GM21526 (cell line): ENCODE measurements at regions not wholly inside any gene's neighbourhood (a gene's known extent, or its start where the extent isn't known, plus 50 kb on each side); places are given as distances from the start of the nearest gene placed in this dataset.

Experiments used
- ATAC-seq: cut with Tn5 transposase; IDR thresholded peaks from one replicate; pipeline ENCODE4 v1.9.1; 2021; ENCODE audit warnings: moderate library complexity; ENCODE audit not compliant: unreplicated experiment, low FRiP score

DNA sequence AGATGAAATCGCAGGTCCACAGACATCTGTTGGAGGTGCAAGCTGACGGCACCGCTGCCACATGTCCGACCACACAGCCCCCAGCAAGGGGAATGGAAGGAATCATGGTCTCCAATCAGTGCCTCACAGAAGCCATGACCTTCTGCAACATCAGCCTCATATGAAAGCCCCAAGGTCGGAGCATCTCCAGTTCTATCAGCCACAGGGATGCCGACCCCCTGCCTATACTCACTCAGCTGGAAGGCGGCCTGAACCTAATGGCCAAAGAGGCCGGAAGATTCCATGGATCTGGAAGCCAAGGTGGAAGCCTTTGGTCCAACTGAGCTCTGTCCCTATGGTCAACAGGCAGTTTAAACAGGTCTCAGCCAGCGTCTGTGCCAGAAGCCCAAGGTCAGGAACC is 278.8 kb downstream of the TNS1 start:
- ATAC-seq, result no peak

DNA sequence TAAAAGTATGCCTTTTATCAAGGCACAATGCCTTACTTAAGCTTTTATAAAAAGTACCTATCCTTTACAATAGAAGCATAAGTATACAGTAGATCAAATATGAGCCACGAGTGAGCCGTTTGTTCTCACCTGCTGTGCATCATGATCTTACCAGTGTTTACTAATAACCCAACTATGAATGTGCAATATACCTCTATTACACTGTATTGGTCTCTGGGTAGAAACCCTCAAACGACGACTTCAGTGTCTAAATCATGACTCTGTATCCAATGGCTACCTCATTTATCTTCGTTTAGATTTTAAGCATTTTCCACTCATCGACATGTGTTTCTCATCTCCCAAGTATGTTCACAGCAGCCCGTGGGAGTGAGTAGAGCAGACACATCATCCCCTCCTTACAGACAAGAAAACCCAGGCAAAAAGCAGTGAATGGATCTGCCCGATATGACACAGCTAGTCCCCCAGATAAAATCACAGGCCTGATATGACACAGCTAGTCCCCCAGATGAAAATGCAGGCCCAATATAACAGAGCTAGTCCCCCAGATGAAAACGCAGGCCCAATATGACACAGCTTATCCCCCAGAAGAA is 279.8 kb downstream of the TNS1 start:
- ATAC-seq, result no peak

DNA sequence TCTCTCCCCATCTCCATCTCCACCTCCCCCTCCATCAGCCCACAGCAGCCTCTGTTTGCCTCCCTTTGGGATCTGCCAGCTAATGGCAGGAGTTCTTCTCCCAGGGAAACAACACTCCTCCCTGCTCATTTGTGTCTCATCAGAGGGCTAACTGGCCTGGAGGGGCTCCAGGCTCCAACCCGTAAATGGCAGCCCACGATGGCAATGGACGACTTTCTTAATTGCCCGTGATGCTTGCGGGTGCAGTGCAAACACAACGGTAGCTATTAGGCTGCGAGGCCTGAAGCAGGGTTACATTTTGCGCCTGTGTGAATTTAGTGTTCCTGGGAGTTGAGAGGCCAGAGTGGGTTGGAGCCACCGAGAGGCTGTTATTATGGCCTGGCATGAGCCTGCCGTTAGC is 285.1 kb downstream of the TNS1 start:
- ATAC-seq, result no peak

DNA sequence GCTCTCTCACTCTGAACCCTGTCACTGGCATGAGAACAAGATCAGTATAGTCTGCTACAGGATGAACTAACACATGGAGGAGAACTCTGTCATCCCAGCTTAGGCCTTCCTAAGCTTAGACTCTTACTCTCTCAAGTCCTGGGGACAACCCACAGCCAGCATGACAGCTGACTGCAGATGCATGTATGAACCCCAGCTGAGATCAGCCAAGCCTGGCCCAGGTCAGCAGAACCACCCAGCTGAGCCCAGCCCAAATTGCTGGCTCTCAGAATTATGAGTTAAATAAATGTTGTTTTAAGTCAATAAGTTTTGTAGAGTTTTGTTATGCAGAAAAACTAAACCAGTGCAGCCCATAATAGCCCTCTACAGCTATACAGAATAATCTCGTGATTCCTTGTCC is 287.3 kb downstream of the TNS1 start:
- ATAC-seq, result no peak

DNA sequence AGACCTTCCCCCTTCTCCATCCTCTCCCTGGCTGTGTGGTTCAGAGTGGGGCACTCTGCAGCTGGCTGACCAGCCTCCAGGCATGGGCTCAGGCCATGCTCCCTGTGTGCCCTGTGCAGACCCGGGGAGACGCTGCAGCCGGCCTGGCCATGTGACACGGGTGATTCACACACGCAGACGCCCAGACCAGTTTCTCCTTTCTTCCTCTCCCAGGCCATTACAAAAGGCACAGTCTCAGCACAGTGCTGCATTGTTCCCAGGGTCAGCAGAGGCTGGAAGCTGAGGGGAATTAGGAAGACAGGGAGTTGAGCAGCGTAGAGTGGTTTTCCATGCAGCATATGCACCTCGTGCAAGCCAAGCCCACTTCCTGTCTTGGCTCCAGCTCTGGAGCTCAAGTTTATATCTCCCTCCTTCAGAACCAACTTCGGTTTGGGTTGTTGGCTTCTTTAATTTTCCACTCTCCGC is 288.5 kb downstream of the TNS1 start:
- no peak for ATAC-seq

DNA sequence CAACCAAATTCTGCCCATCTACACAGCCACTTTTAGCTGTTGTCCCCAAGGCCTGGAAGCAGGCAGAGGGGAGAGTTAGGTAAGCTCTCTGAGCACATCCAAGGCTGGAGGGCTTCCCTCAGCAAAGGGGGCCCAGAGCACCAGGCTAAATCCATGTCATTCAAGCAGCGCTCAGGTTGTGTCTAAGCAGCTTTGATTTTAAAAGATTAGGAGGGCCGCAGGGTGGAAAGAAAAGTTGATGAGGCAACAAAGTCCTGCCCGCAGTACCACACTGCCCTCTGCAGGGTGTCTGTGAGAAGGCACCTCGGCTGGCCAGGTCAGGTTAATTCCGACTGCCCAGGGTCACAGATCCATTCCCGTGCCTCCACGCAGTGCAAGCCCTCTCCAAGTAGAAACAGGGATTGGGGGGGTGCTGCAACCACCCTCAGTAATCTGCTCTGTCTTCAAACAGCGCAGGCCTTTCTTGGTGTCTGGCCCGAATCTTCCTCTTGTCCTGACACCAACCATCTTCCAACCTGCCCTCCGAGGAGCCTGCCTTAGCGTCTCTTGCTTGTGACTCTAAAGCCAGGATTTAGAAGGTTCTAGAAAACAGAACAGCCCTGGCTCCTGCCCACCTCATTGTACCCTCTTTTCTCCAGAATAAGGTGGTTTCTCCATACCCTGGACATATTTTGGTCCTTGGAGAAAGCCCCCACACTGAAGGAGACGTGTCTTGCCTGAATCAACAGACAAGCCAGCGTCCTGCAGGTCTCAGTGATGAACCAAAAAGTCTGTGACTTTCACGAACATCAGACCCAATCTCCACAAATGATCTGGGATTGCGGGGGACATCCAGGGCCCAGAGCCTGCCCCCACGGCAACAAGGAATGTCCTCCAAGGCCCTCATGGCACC is 289.2 kb downstream of the TNS1 start:
- no peak for ATAC-seq

DNA sequence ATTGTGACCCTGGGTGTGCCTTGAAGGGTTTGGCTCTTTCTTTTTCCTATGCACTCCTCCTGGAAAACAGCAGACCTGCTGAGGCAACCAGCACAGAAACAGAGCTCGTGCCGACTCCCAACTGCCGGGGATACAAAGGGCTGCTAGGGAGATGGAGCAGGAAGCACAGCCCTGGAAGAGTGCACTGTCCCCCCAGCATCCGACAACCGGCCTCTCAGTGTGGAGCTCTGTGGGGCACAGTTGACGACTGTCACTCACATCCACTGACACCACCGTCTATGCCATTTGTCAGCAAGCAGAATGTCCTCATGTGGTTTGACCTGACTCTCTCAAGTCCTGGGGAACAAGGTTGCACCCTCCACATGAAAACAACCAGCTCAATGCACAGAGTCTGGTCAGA is 290.4 kb downstream of the TNS1 start:
- no peak for ATAC-seq

DNA sequence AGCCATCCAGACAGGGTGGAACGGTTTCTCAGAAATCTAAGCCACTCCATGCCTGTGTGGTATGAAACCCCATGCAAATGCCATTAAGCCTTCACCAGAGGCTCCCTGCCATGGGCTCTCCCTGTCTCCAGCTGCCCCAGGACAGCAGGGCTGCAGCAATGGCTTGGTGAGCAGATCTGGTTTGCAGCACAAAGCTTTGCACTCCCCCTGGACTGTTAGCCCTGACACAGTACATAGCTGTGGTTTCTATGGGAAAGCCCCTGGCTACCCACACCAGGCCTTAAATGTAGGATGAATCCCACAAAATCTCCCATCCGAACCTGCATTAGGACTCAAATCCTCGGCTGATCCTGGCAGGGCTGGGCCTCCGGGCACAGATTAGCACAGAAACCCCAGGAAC is 291.6 kb downstream of the TNS1 start:
- ATAC-seq, result no peak

DNA sequence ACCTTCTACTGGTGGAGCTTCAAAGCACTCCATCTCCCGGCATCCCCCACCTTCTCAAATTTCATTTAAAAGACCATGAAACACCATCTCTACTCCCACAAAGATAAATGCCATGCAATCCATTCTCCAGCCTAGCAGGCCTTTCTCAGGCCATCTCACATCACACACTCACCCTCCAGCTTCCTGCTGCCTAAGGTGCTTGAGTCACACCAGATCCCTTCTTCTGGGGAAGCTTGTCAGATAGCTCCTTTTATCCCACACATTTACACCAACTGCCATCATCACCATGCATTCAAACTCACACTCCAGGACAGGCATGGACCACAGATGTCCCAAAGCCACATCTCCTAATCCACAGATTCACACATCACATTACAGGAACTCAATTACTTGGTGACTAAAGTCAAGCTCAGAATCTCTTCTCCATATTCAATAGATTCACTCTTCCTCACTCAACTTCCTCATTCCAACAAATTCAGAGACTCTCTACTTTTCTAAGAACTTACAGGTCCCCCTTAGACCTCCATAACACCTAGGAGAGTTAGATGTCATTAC is 292.5 kb downstream of the TNS1 start:
- ATAC-seq, result no peak

DNA sequence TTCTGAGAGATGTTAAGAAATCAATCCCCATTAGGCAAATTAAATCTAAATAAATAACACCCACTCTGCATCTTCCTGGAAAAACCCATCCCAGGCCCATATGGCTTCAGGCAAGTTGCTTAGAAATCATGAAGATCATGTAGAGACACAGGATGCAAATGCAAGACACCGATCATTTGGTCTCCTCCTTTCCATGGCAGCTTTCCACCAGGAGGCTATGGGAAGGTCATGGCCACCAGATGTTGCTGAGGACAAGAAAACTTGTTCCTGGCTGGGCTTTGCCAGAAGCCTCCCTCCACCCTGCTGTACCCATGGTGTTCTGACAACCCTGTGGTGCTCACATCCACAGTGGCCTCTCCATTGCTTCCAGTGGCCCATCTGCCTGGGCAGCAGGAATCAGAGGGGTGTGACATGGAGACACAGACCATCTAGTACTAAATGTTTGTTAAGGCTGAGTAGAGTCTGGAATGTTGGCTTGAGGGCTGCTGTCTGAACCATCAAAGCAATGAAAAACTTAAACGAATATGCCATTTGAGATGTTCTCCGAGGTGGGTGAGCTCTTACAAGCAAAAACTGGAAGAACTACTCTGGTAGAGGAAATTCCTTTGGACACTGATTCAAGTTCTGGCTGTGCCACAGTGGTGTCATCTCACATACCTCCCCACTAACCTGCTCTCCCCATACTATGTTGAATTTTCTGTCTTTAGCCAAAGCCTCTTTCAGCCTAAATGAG is 293.2 kb downstream of the TNS1 start:
- ATAC-seq, result no peak

DNA sequence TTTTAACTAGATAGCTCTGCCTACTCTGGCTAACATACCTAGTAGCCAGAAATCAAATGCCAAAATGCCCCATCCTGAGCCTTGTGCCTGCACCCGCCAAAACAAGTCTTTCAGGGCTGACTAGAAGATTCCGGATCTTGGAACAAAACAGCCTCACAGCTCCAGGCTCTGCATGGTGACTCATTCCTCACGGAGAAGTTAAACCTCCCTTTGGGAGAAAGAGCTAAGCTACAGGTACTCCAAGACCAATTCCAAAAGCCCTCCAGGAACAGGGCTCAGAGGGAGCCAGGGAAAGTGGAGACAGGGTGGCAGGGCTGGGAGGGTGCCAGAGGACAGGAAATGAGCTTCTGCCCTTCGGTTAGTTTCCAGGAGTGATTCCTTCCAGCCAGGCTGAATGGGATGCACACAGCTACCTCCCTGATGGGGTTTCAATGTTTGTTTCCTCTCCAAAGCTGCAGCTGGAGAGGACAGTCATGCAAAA is 295.6 kb downstream of the TNS1 start:
- no peak for ATAC-seq

DNA sequence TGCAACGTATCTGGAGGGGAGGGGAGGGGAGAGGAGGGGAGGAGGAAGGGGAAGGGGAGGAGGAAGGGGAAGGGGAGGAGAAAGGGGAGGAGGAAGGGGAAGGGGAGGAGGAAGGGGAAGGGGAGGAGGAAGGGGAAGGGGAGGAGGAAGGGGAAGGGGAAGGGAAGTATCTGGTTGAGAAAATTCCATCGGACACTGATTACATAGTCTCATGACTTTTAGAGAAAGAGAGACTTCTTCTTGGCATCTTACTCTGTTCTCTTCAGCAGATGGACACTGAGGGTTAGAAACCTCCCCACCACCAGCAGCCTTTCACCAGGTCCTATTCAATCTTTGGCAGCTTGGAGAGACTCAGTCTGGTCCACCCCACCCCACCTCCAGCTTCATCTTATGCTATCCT is 296.3 kb downstream of the TNS1 start:
- no peak for ATAC-seq

DNA sequence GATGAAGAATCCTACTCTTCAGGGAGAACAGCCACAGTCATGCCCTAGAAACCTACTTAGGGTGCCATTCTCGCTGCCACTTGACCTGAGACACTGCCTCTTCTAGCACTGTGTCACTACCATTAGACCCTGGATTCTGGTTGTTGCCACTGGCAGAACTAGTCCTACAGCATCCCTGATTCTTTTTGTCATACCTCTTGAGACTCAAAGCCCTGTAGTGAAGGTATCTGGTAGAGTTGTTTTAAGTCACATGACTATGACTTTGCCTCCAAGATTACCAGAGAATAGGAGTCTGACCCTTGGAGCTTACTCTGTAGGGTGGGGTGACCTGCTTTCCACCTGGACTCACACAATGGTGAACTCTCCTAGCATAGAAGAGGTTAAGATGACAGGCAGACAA is 296.7 kb downstream of the TNS1 start:
- no peak for ATAC-seq

DNA sequence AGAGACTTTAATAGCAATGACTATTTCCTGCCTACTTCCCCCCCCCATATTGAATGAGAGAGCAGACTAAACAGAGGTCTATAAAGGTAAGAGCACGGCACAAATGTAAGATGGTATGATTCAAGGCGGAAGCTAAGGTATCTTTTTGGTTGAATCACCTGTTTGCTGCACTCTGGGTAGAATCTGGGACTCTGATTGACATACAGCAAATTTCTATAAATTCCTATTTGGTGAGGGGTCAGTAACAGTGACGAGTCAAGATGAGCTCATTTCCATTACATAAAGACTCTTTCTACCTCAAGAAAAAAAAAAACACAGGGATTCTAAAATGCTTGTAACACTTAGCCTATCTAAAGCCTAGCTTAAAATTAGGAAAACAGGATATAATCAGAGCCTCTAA is 297.3 kb downstream of the TNS1 start:
- no peak for ATAC-seq

DNA sequence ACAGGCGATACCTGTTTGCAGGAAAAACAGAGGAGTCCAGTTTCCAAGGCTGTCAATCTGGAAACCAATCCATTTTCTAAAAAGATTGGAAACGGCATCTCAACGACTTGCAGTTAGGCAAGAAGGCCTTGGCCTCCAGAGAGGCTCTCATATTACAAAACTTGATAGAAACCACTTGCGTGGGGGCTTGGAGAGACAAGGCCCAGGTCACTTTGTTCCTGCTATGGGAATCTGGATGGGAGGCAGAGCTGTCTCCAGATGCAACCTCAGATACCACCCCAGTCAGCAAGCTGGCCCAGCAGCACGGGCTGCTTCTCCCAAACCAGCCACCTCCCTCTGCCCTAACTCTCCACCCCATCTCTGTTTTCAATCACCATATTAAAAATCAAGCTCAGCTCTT is 298.8 kb downstream of the TNS1 start:
- ATAC-seq, result no peak

DNA sequence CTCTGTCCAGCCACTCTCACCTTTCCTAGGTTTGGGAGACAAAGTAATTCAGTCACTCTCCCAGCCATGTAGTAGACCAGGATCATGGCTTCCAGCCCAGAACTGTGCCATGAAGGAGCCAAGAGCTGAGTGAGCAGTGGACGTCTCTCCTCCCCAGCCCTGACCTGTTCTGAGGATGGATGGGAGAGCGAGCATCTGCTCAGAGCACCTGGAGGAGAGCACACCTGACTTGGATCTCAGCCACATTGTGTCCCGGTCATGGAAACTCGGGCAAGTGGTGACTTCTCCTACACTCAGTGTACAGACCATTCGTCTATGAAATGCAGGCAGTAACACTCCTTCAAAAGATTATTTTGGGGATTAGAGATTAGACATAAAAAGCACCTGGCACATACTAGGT is 299.7 kb downstream of the TNS1 start:
- ATAC-seq, result no peak

DNA sequence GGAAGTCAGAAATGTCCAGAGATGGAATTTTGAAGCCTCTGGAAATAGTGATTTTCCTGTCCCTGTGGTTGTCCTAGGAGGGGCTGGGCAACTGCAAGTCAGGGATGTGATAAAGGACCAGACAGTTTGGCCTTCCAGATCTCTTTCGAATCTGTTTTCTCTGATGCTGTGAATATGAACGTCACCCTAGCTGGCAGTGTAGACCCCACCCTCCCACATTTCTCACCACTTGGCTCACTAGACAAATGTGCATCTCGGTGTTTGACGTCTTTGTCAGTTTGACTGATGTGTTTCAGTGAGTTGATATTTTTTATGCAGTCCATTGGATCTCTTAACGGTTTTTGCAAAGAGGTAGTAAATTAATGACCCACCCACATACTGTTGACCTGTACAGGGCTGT is 301.2 kb downstream of the TNS1 start:
- ATAC-seq, result no peak

DNA sequence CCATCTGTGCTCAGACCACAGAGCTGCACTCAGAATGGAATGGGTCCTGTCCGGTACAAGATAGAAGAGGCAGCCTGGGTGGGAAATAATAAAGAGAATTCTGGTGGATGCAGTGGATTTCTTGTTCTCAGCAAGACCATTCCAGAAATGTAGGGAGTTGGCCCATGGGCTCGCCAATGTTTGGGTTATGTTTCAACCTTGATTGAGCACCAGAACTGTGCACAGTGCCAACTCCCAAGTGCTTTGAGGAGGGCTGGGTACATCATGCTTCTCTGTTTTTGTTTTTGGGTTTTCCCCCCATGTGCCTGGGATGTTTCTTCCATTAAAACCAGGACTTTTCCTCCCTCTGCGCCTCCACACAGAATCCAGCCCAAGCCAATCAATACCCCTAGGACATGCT is 304.1 kb downstream of the TNS1 start:
- ATAC-seq, result no peak

DNA sequence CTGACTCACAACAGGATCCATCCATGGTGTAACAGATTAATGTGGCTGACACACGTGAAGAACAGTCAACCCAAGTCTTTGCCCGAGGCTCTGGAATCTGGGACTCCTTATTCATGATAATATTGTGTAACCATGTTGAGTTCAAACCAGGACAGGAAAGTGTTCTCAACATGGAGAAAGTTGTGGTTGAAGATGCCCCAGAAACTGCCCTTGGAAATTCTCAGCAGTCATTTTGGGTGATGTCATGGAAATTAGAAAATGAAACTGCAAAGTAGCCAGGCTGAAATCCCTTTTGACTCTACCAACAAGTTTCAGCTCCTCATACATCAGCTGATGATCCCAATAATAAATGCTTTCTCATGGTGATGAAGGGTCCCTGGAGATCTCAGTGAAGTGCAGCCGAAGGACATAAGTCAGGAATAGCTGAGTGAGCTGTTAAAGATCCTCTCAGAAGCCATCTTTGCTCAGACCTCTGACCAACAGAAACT is 307.7 kb downstream of the TNS1 start:
- ATAC-seq, result no peak

DNA sequence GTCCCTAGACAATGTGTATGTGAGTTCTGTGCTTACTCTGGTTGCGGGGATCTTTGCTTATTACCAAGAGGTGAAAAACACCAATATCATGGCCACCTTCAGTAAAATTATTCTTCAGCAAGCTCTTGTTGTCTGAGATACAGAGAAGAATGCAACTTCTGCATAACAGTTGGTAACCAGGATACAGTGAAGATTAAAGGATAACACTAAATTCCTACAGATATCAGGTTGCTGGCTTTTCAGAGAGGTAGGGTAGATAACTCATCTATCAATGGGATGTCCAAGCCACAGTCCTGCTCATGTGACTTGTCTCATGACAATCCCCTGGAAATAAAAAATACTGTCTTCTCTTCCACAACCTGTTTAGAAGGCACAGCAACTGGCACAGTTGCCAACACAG is 308.5 kb downstream of the TNS1 start:
- ATAC-seq, result no peak

DNA sequence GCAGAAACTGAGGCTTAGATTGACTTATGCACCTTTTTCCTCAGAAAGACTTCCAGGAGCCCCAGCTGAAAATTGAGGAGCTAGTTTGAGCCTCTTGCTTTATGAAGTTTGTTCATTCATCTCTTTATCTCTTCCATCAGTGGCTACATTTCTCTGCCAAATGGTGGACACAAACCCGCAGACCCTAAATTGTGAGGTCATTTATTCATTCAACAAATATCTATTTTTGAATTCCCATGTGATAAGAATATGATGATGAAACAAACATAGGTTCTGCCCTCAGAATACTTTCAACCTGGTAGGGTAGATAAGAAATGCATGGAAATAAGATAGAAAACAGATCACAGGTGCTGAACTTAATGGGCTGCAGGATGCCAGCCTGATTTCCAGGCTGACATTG is 309.4 kb downstream of the TNS1 start:
- no peak for ATAC-seq
